ENCODE measurements at regions not wholly inside any gene's neighbourhood (a gene's known extent, or its start where the extent isn't known, plus 50 kb on each side); places are given as distances from the start of the nearest gene placed in this dataset.

- H2AFZ ChIP-seq (ENCODE audit: low read depth, low read length, severe bottlenecking): no peak overlapping the region
- no peaks in the 10 kb centered on the region for H3K27me3 ChIP-seq (ENCODE audit: low read length)
- H3F3A ChIP-seq (ENCODE audit: insufficient read depth): peaks cover 15% of the 10 kb centered on the region
- no peaks in the 10 kb centered on the region for H3K79me2 ChIP-seq (ENCODE audit: insufficient read depth, low read length)
- no peak overlapping the region for H3K4me2 ChIP-seq (ENCODE audit: low read depth, low read length, poor library complexity, severe bottlenecking)
- H4K20me1 ChIP-seq (ENCODE audit: low read depth, low read length): no peaks in the 10 kb centered on the region
- no peak overlapping the region for H3K27ac ChIP-seq (ENCODE audit: low read depth, low read length)
- H3K36me3 ChIP-seq (ENCODE audit: low read length): no peaks in the 10 kb centered on the region
- no peaks in the 10 kb centered on the region for H3K9me2 ChIP-seq (replicated peaks; ENCODE audit: insufficient read depth, low read length)
- TF ChIP-seq CTCF (IDR thresholded peaks at IDR 0.05; ENCODE audit: insufficient read depth, low read length, poor library complexity, severe bottlenecking): no peak
- TF ChIP-seq EZH2phosphoT487 (conservative IDR thresholded peaks at IDR 0.05; ENCODE audit: low read length): no peak
- 0 out of 2 replicates have a peak, but pooled peaks cover 7% of the 10 kb centered on the region for H3K9me3 ChIP-seq (ENCODE audit: insufficient read depth, low read length)
- no peak overlapping the region for H3K4me3 ChIP-seq (ENCODE audit: insufficient read depth, low read length, poor library complexity, severe bottlenecking)
- no peak overlapping the region for H3K9ac ChIP-seq (ENCODE audit: low read length)
Measured at GRCh38 chr13:40120781-40121180, 465.3 kb downstream of the COG6 start.

- Histone ChIP-seq H2AFZ (ENCODE audit: low read depth, low read length, severe bottlenecking) (no peak overlapping the region), H4K20me1 (ENCODE audit: low read depth, low read length) (no peaks in the 10 kb centered on the region), H3K4me2 (ENCODE audit: low read depth, low read length, poor library complexity, severe bottlenecking) (no peak overlapping the region), H3F3A (ENCODE audit: insufficient read depth) (peaks cover 24% of the 10 kb centered on the region), H3K27me3 (ENCODE audit: low read length) (no peaks in the 10 kb centered on the region), H3K9me2 (replicated peaks; ENCODE audit: insufficient read depth, low read length) (no peaks in the 10 kb centered on the region), H3K9ac (ENCODE audit: low read length) (no peak overlapping the region), H3K27ac (ENCODE audit: low read depth, low read length) (no peak overlapping the region), H3K4me3 (ENCODE audit: insufficient read depth, low read length, poor library complexity, severe bottlenecking) (no peak overlapping the region), H3K36me3 (ENCODE audit: low read length) (no peaks in the 10 kb centered on the region), H3K79me2 (ENCODE audit: insufficient read depth, low read length) (no peaks in the 10 kb centered on the region), H3K9me3 (ENCODE audit: insufficient read depth, low read length) (0 out of 2 replicates have a peak, but pooled peaks cover 7% of the 10 kb centered on the region)
- no peak for TF ChIP-seq EZH2phosphoT487 (conservative IDR thresholded peaks at IDR 0.05; ENCODE audit: low read length)
Measured at GRCh38 chr13:40121722-40122121, 466.3 kb downstream of the COG6 start.

- no peak for TF ChIP-seq CTCF (IDR thresholded peaks at IDR 0.05; ENCODE audit: insufficient read depth, low read length, poor library complexity, severe bottlenecking)
- Histone ChIP-seq H3K79me2 (ENCODE audit: insufficient read depth, low read length) (no peaks in the 10 kb centered on the region), H3K36me3 (ENCODE audit: low read length) (no peaks in the 10 kb centered on the region), H3K9me3 (ENCODE audit: insufficient read depth, low read length) (0 out of 2 replicates have a peak, but pooled peaks cover 7% of the 10 kb centered on the region), H3K9me2 (replicated peaks; ENCODE audit: insufficient read depth, low read length) (no peaks in the 10 kb centered on the region), H3K4me3 (ENCODE audit: insufficient read depth, low read length, poor library complexity, severe bottlenecking) (no peak overlapping the region), H2AFZ (ENCODE audit: low read depth, low read length, severe bottlenecking) (no peak overlapping the region), H3K27ac (ENCODE audit: low read depth, low read length) (no peak overlapping the region), H3K9ac (ENCODE audit: low read length) (no peak overlapping the region), H3K4me2 (ENCODE audit: low read depth, low read length, poor library complexity, severe bottlenecking) (no peak overlapping the region), H3F3A (ENCODE audit: insufficient read depth) (peaks cover 44% of the 10 kb centered on the region), H4K20me1 (ENCODE audit: low read depth, low read length) (no peaks in the 10 kb centered on the region), H3K27me3 (ENCODE audit: low read length) (no peaks in the 10 kb centered on the region)
Measured at GRCh38 chr13:40123962-40124632, 468.6 kb downstream of the COG6 start.

DNA sequence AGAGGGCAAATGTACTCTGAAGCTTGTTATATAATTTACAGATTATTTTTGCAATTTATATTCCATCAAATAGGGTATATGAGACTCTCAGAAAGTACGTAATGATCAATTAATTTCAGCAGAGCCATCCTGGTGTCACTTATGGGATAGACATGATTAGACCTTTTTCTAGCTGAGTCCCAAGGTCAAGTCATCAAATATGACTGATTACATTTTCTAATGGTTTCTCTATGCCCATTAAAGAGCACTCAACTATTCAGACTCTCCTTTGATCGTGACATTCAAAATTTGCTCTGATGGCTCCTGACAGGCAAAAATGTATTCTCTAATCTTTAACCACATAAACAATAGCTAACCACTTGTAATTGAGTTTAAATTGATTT, 469.2 kb downstream of the COG6 start:
- H4K20me1 ChIP-seq (ENCODE audit: low read depth, low read length): no peaks in the 10 kb centered on the region
- no peak overlapping the region for H2AFZ ChIP-seq (ENCODE audit: low read depth, low read length, severe bottlenecking)
- no peak overlapping the region for H3K9ac ChIP-seq (ENCODE audit: low read length)
- peak overlapping the region; percentile 99; the same call in 1 of the 2 replicates for H3K27ac ChIP-seq (ENCODE audit: low read depth, low read length)
- 0 out of 2 replicates have a peak, but pooled peaks cover 5% of the 10 kb centered on the region for H3K9me3 ChIP-seq (ENCODE audit: insufficient read depth, low read length)
- no peaks in the 10 kb centered on the region for H3K9me2 ChIP-seq (replicated peaks; ENCODE audit: insufficient read depth, low read length)
- no peaks in the 10 kb centered on the region for H3K36me3 ChIP-seq (ENCODE audit: low read length)
- TF ChIP-seq EZH2phosphoT487 (conservative IDR thresholded peaks at IDR 0.05; ENCODE audit: low read length): no peak
- TF ChIP-seq CTCF (IDR thresholded peaks at IDR 0.05; ENCODE audit: insufficient read depth, low read length, poor library complexity, severe bottlenecking): no peak
- H3K4me3 ChIP-seq (ENCODE audit: insufficient read depth, low read length, poor library complexity, severe bottlenecking): no peak overlapping the region
- H3K4me2 ChIP-seq (ENCODE audit: low read depth, low read length, poor library complexity, severe bottlenecking): peak overlapping the region; percentile 74
- peaks cover 44% of the 10 kb centered on the region for H3F3A ChIP-seq (ENCODE audit: insufficient read depth)
- H3K27me3 ChIP-seq (ENCODE audit: low read length): no peaks in the 10 kb centered on the region
- no peaks in the 10 kb centered on the region for H3K79me2 ChIP-seq (ENCODE audit: insufficient read depth, low read length)

Data from SU-DHL-6 (cell line).